NT2/D1 (cell line): ENCODE measurements at regions not wholly inside any gene's neighbourhood (a gene's known extent, or its start where the extent isn't known, plus 50 kb on each side); places are given as distances from the start of the nearest gene placed in this dataset.

Experiments
- DNase-seq: peaks from one replicate; pipeline ENCODE4 v3.0.0-alpha.2; 2011; ENCODE audit warnings: low read depth, low spot score
- H3K27me3 ChIP-seq: 2 replicates; pipeline ENCODE4 v1.6.0; 2011; ENCODE audit warnings: mild to moderate bottlenecking; ENCODE audit not compliant: insufficient read length, insufficient read depth
- H3K36me3 ChIP-seq: 2 replicates; pipeline ENCODE4 v1.6.1; 2011; ENCODE audit warnings: mild to moderate bottlenecking, low read length, mixed read lengths; ENCODE audit not compliant: insufficient read depth, insufficient read length
- H3K4me1 ChIP-seq: 2 replicates; pipeline ENCODE4 v1.5.1; 2011; ENCODE audit not compliant: insufficient read depth, insufficient read length
- H3K4me3 ChIP-seq: 2 replicates; pipeline ENCODE4 v1.5.1; 2011; ENCODE audit warnings: low read depth; ENCODE audit not compliant: insufficient read length
- H3K9ac ChIP-seq: 2 replicates; pipeline ENCODE4 v1.6.0; 2011; ENCODE audit warnings: low read depth; ENCODE audit not compliant: insufficient read length
- H3K9me3 ChIP-seq: 2 replicates; pipeline ENCODE4 v1.5.1; 2011; ENCODE audit warnings: mild to moderate bottlenecking, low read length; ENCODE audit not compliant: insufficient read depth
- SUZ12 ChIP-seq: IDR thresholded peaks from 2 replicates; pipeline ENCODE4 v1.6.1; 2011; ENCODE audit not compliant: insufficient read length, insufficient read depth; ENCODE audit errors: extremely low read depth
- YY1 ChIP-seq: IDR thresholded peaks from 2 replicates; pipeline ENCODE4 v1.6.1; 2011; ENCODE audit not compliant: insufficient read length, insufficient read depth
- ZNF274 ChIP-seq: IDR thresholded peaks from 2 replicates; pipeline ENCODE4 v1.6.1; 2011; ENCODE audit warnings: mild to moderate bottlenecking, low read depth, low read length

GRCh38 chr6:50443144-50443543, 270.2 kb upstream of the TFAP2D start:
- Histone ChIP-seq H3K27me3 (peaks cover 14% of the 10 kb centered on the region), H3K9ac (no peak overlapping the region), H3K4me1 (no peaks in the 10 kb centered on the region), H3K4me3 (no peak overlapping the region), H3K36me3 (no peaks in the 10 kb centered on the region), H3K9me3 (0 out of 2 replicates have a peak, but pooled peaks cover 11% of the 10 kb centered on the region)
- no peak for DNase-seq
- TF ChIP-seq SUZ12 (no peak), YY1 (no peak), ZNF274 (no peak)

DNA sequence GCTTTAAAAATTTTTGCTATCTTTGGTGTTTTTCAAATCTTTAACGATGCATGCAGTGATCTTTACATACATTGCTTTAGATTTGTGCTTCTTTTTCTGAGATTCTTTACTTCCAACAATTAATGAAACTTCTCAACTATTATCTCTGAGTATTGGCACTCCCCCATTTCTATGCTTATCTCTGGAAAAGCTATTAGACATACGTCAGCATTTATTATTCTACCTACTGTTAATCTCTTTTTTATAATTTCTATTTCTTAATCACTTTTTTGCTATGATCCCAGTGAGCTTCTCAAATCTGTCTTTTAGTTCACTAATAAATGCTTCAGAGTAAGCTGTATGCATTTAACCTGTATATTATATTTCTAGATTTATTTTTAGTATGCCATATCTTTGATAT, 264.2 kb upstream of the TFAP2D start:
- Histone ChIP-seq H3K9me3 (no peaks in the 10 kb centered on the region), H3K27me3 (no peaks in the 10 kb centered on the region), H3K4me3 (no peak overlapping the region), H3K36me3 (no peaks in the 10 kb centered on the region), H3K4me1 (no peaks in the 10 kb centered on the region), H3K9ac (no peak overlapping the region)
- TF ChIP-seq YY1 (no peak), ZNF274 (no peak), SUZ12 (no peak)
- DNase-seq, result no peak

- no peaks in the 10 kb centered on the region for H3K36me3 ChIP-seq
- no peak for TF ChIP-seq ZNF274
- no peak for TF ChIP-seq YY1
- TF ChIP-seq SUZ12, result no peak
- DNase-seq, result no peak
- no peak overlapping the region for H3K9ac ChIP-seq
- no peaks in the 10 kb centered on the region for H3K4me1 ChIP-seq
- H3K27me3 ChIP-seq, result no peaks in the 10 kb centered on the region
- no peak overlapping the region for H3K4me3 ChIP-seq
- H3K9me3 ChIP-seq, result no peaks in the 10 kb centered on the region
Measured at GRCh38 chr6:50451826-50452400, 261.4 kb upstream of the TFAP2D start.

DNA sequence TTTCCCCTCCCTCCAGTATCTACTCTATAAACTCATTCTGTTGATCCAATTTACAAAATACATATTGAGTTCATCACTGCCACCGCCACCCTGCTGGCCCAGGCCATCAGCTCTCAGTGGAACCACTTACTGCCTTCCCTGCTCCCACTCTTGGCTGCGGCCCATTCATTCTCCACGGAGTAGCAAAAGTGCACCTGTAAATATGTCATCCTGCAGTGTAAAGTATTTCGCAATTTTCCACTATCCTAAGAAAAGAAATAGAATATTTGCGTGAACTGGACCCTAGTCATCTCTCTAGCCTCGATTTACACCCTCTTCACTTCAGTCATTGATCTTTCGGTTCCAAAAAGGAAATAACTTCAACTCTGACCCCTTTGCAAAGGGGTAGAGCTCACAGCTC, 258.3 kb upstream of the TFAP2D start:
- Histone ChIP-seq H3K9me3 (no peaks in the 10 kb centered on the region), H3K4me1 (no peaks in the 10 kb centered on the region), H3K36me3 (no peaks in the 10 kb centered on the region), H3K4me3 (no peak overlapping the region), H3K9ac (no peak overlapping the region), H3K27me3 (no peaks in the 10 kb centered on the region)
- no peak for DNase-seq
- TF ChIP-seq YY1, result no peak
- no peak for TF ChIP-seq ZNF274

GRCh38 chr6:50457351-50457750, 256.0 kb upstream of the TFAP2D start:
- H3K27me3 ChIP-seq, result no peaks in the 10 kb centered on the region
- DNase-seq, result no peak
- H3K9me3 ChIP-seq, result no peaks in the 10 kb centered on the region
- H3K4me1 ChIP-seq, result no peaks in the 10 kb centered on the region
- no peak overlapping the region for H3K4me3 ChIP-seq
- TF ChIP-seq ZNF274, result no peak
- TF ChIP-seq YY1, result no peak
- TF ChIP-seq SUZ12, result no peak
- H3K36me3 ChIP-seq, result no peaks in the 10 kb centered on the region
- H3K9ac ChIP-seq, result no peak overlapping the region

DNA sequence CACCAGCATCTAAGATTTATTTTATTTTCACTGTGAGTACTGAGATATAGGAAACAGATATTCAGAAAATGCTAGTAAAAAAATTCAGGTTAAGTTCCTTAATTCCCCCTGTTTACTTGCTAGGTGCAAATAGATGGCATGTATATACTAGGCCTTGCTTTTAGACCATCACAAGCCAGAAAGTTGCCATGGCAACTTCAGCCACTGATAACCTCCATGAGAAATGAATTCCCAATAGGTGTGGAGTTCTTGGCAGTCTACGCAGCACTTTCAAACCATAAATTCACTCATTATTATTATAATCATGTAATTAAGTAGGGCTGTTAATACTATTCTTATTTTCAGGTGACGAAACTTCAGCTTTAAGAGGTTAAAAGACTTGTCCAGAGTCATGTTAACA, 251.6 kb upstream of the TFAP2D start:
- TF ChIP-seq SUZ12 (no peak), ZNF274 (no peak), YY1 (no peak)
- H3K9ac ChIP-seq, result no peak overlapping the region
- H3K36me3 ChIP-seq, result no peaks in the 10 kb centered on the region
- H3K4me1 ChIP-seq, result no peaks in the 10 kb centered on the region
- no peaks in the 10 kb centered on the region for H3K9me3 ChIP-seq
- no peak overlapping the region for H3K4me3 ChIP-seq
- no peak for DNase-seq
- no peaks in the 10 kb centered on the region for H3K27me3 ChIP-seq

DNA sequence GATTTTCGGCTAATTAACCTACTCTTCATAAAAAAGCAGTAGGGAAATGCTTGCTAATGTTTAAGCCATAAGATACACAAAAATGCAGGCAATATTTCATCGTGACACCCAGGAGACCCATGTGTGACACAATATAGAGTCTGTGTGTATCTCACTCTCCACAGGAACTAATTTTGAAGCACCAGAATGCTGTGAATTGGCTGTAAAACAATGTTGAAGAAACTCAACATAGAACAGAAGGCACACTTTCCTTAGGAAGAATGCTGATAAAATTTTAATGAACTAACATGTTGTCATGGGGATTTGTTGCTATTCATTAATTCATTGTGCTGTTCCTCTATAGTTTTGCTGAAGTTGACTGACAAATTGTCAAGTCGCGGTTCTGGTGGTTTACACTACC, 249.4 kb upstream of the TFAP2D start:
- Histone ChIP-seq H3K9ac (no peak overlapping the region), H3K4me3 (no peak overlapping the region), H3K27me3 (no peaks in the 10 kb centered on the region), H3K4me1 (no peaks in the 10 kb centered on the region), H3K9me3 (no peaks in the 10 kb centered on the region), H3K36me3 (no peaks in the 10 kb centered on the region)
- TF ChIP-seq ZNF274, result no peak
- no peak for TF ChIP-seq SUZ12
- TF ChIP-seq YY1, result no peak
- no peak for DNase-seq

- Histone ChIP-seq H3K27me3 (no peaks in the 10 kb centered on the region), H3K9ac (no peak overlapping the region), H3K9me3 (no peaks in the 10 kb centered on the region), H3K4me3 (no peak overlapping the region), H3K4me1 (no peaks in the 10 kb centered on the region), H3K36me3 (no peaks in the 10 kb centered on the region)
- no peak for DNase-seq
- TF ChIP-seq YY1 (no peak), SUZ12 (no peak), ZNF274 (no peak)
Measured at GRCh38 chr6:50467931-50468330, 245.4 kb upstream of the TFAP2D start.
